KBM-7 (cell line): ENCODE measurements at regions not wholly inside any gene's neighbourhood (a gene's known extent, or its start where the extent isn't known, plus 50 kb on each side); places are given as distances from the start of the nearest gene placed in this dataset.

Source experiments
- DNase-seq: peaks from one replicate; pipeline ENCODE4 v3.0.0-alpha.2; 2015
- in situ Hi-C: fragments of 300-500 bp; cut with MboI; formaldehyde crosslinking; loops from 2 replicates; pipeline ENCODE4 v1.14.3; 2020; ENCODE audit warnings: low sequenced_read_pairs, low pct_unique_long_range_greater_than_20kb, mixed read lengths

- no peak for DNase-seq
- in situ Hi-C loops = no loop called here
Measured at GRCh38 chr1:81654657-81655056, 146.1 kb upstream of the ADGRL2 start.

- in situ Hi-C loops = no loop called here
- DNase-seq = no peak
Measured at GRCh38 chr1:81654147-81654546, 146.6 kb upstream of the ADGRL2 start.

- in situ Hi-C loops = no loop called here
- DNase-seq = no peak
Measured at GRCh38 chr1:81650776-81651175, 150.0 kb upstream of the ADGRL2 start.

DNA sequence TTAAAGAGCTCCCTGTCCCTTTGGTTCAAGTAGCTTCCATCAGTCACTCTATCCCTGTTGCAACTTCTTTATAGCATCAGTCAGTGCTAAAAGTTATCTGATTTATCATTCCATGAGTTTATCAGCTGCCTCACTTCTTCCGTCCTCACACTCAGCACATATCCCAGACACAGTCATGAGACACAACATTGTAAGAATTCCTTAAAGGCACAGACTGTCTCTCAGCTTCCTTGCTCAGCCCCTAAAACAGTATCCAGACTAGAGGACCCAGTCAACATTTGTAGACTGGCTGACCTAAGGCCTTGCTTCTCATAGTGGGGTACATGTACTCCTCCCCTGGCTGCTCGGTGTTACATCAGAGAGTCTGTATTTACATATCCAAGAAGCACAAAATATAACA is 164.9 kb upstream of the ADGRL2 start:
- in situ Hi-C loops = no loop called here
- no peak for DNase-seq

DNA sequence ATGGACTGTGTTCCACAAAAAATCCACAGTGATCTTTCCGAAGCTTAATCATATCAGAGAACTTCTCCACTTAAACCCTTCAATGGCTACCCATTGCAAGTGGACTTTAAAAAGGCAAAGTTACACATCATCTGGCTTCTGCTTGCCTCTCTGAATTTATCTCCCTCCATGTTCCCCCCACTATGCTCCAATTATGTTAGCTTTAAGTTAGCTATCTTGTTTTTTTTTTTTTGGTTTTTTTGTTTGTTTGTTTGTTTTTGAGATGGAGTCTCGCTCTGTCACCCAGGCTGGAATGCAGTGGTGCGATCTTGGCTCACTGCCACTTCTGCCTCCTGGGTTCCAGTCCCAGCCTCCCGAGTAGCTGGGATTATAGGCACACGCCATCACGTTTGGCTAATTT is 166.4 kb upstream of the ADGRL2 start:
- in situ Hi-C loops = no loop called here
- DNase-seq = no peak

GRCh38 chr1:81619156-81619555 is 181.6 kb upstream of the ADGRL2 start:
- in situ Hi-C loops = no loop called here
- no peak for DNase-seq

GRCh38 chr1:81618376-81618775 is 182.4 kb upstream of the ADGRL2 start:
- in situ Hi-C loops = no loop called here
- no peak for DNase-seq

DNA sequence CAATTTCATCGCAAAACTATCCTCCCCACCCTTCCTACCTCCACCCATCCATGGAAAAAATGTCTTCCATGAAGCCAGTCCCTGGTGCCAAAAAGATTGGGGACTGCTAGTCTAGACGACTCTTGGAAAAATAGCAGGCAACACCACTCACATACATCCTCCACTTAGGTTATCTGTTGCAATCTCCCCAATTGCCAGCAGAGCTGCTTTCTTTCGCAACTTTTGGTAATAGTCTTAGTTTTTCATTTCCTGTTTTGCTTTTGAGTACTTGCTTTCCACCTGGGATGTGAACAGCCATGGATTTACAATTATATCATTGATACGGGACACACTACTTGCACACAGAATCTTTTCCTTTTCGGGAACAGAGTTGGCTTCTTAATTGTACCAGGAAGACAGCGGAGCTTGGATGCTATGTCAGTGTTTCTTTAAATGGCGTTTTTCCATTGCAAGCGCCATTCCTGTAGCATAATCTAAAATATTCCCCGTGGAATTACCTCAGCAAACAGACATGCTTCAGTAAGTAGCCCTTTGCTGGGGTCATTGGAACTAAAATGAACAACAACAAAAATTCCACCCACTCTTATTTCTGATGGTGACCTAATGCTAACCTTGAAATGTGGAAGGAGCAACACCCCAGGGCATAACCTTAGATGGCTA is 183.3 kb upstream of the ADGRL2 start:
- DNase-seq = no peak
- in situ Hi-C loops = no loop called here

GRCh38 chr1:81613803-81614202 is 186.9 kb upstream of the ADGRL2 start:
- no peak for DNase-seq

GRCh38 chr1:81607924-81608323 is 192.8 kb upstream of the ADGRL2 start:
- in situ Hi-C loops = no loop called here
- DNase-seq = no peak

More at GRCh38 chr1:81613803-81614202, 186.9 kb upstream of the ADGRL2 start:
- in situ Hi-C loops = no loop called here

DNA sequence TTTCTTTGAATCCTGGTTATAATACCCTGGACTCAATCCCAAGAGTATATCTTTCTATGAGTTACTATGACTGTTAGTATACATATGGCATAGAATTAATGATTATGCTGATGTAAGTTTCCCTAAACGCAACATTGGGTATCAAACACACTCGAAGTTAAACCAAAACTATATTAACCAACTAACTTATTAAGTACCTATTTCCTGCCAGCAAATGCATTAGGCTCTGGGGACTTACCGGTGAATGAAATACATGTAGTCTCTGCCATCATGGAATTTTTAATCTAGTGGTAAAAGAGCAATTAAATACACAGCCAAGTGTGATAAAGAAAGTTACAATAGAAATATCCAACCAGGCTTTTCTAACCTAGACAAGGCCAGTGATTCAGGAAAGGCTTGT is 193.6 kb upstream of the ADGRL2 start:
- in situ Hi-C loops = no loop called here
- DNase-seq = no peak

GRCh38 chr1:81606656-81607055 is 194.1 kb upstream of the ADGRL2 start:
- DNase-seq = no peak
- in situ Hi-C loops = no loop called here

DNA sequence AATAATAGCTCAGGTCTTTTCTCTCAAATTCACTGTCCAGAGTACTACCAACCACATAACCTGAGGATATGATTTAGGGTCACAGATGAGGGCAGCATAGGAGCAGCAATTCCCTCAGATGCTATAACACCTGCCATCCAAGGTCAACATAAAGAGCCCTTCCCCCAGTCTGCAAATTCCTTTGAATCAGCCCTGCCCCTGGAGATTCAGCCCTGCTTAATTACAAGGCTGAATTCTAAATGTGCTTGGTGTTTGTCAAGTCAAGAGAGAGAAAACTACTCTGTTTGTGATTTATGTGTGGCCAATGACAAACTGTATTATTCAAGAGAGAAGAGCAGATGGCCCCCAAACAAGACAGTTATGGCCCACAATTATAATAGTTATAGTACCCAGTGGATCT is 195.7 kb upstream of the ADGRL2 start:
- in situ Hi-C loops = no loop called here
- no peak for DNase-seq

- in situ Hi-C loops = no loop called here
- no peak for DNase-seq
Measured at GRCh38 chr1:81600878-81601622, 199.7 kb upstream of the ADGRL2 start.

GRCh38 chr1:81600363-81600762 is 200.4 kb upstream of the ADGRL2 start:
- in situ Hi-C loops = no loop called here

DNA sequence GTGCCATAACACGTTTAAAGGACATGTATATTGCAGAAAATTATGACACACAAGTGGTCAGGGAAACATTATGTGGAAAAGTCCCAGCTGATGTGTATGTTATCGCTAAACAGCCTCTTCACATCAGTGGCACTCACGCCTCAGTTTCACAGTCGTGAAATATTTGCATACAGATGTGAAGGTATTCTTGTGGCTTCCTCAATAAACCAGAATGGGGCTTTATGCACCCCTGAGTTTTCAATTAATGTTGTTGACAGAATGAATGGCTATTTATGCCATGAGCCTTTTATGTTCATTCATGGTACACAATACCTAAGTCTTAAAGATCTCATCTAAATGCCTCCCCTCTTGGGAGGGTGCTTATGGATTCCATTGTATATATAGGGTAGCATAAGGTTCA is 202.1 kb upstream of the ADGRL2 start:
- in situ Hi-C loops = no loop called here
- no peak for DNase-seq

More at GRCh38 chr1:81600363-81600762, 200.4 kb upstream of the ADGRL2 start:
- DNase-seq = no peak

- in situ Hi-C loops = no loop called here
- DNase-seq = no peak
Measured at GRCh38 chr1:81597720-81598426, 202.9 kb upstream of the ADGRL2 start.

GRCh38 chr1:81596341-81596740 is 204.4 kb upstream of the ADGRL2 start:
- no peak for DNase-seq
- in situ Hi-C loops = no loop called here

DNA sequence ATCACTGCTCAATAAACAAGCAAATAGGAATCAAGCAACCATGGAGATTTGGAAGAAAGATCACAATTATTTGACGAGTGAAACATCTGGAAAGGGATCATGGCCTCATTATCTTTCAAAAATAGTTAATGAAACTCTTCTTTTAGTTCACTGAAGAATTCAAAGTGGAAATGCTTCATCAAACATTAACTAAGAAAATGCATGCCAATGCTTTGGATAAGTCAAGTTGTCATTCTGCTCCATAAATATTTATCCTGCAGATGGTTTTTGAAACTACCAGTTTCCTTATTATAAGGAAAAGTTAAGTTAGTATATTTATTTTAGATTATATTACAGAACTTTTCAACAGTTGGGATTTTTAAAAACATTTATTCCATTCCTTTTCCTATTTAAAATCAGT is 206.5 kb upstream of the ADGRL2 start:
- in situ Hi-C loops = no loop called here
- DNase-seq = no peak

GRCh38 chr1:81592233-81592632 is 208.5 kb upstream of the ADGRL2 start:
- in situ Hi-C loops = no loop called here
- DNase-seq = no peak
